ENCODE measurements at regions not wholly inside any gene's neighbourhood (a gene's known extent, or its start where the extent isn't known, plus 50 kb on each side); places are given as distances from the start of the nearest gene placed in this dataset.

- H3K9ac ChIP-seq (ENCODE audit: low read depth in 2 of 2, low read length in 2 of 2), result no peak overlapping the region
- H3K36me3 ChIP-seq, result no peaks in the 10 kb centered on the region
- no peak for DNase-seq
- no peaks in the 10 kb centered on the region for H3K4me1 ChIP-seq
- H3K27ac ChIP-seq, result no peak overlapping the region
- TF ChIP-seq CTCF (IDR thresholded peaks at IDR 0.05), result no peak
- no peaks in the 10 kb centered on the region for H3K27me3 ChIP-seq
- no peaks in the 10 kb centered on the region for H3K9me3 ChIP-seq
- intact Hi-C loops (cut with DNase I), result no loop called here
- no peak overlapping the region for H3K4me3 ChIP-seq
These were observed 298.6 kb downstream of the DIRAS2 start for GRCh38 chr9:90343991-90344390.

- Histone ChIP-seq H3K9me3 (no peaks in the 10 kb centered on the region), H3K27ac (no peak overlapping the region), H3K9ac (ENCODE audit: low read depth in 2 of 2, low read length in 2 of 2) (no peak overlapping the region), H3K27me3 (no peaks in the 10 kb centered on the region), H3K4me3 (no peak overlapping the region), H3K4me1 (no peaks in the 10 kb centered on the region), H3K36me3 (no peaks in the 10 kb centered on the region)
- intact Hi-C loops (cut with DNase I), result no loop called here
- TF ChIP-seq CTCF (IDR thresholded peaks at IDR 0.05), result no peak
- no peak for DNase-seq
These were observed 277.0 kb downstream of the DIRAS2 start for GRCh38 chr9:90365666-90366065.

- Histone ChIP-seq H3K27me3 (no peaks in the 10 kb centered on the region), H3K36me3 (no peaks in the 10 kb centered on the region), H3K4me1 (no peaks in the 10 kb centered on the region), H3K9ac (ENCODE audit: low read depth in 2 of 2, low read length in 2 of 2) (no peak overlapping the region), H3K4me3 (no peak overlapping the region), H3K9me3 (no peaks in the 10 kb centered on the region), H3K27ac (no peak overlapping the region)
- intact Hi-C loops (cut with DNase I), result no loop called here
- no peak for DNase-seq
- no peak for TF ChIP-seq CTCF (IDR thresholded peaks at IDR 0.05)
These were observed 274.4 kb downstream of the DIRAS2 start for GRCh38 chr9:90368241-90368640.

GRCh38 chr9:90368928-90369327 is 273.7 kb downstream of the DIRAS2 start:
- Histone ChIP-seq H3K4me3 (no peak overlapping the region), H3K9me3 (no peaks in the 10 kb centered on the region), H3K27me3 (no peaks in the 10 kb centered on the region), H3K4me1 (no peaks in the 10 kb centered on the region), H3K36me3 (no peaks in the 10 kb centered on the region), H3K9ac (ENCODE audit: low read depth in 2 of 2, low read length in 2 of 2) (no peak overlapping the region), H3K27ac (no peak overlapping the region)
- DNase-seq, result no peak
- TF ChIP-seq CTCF (IDR thresholded peaks at IDR 0.05), result no peak
- intact Hi-C loops (cut with DNase I), result no loop called here

- H3K4me1 ChIP-seq, result no peaks in the 10 kb centered on the region
- H3K27ac ChIP-seq, result no peak overlapping the region
- H3K27me3 ChIP-seq, result no peaks in the 10 kb centered on the region
- no peak for DNase-seq
- no peaks in the 10 kb centered on the region for H3K36me3 ChIP-seq
- no peak for TF ChIP-seq CTCF (IDR thresholded peaks at IDR 0.05)
- no peaks in the 10 kb centered on the region for H3K9me3 ChIP-seq
- no peak overlapping the region for H3K9ac ChIP-seq (ENCODE audit: low read depth in 2 of 2, low read length in 2 of 2)
- intact Hi-C loops (cut with DNase I), result no loop called here
- no peak overlapping the region for H3K4me3 ChIP-seq
These were observed 262.9 kb downstream of the DIRAS2 start for GRCh38 chr9:90379771-90380170.

- Histone ChIP-seq H3K36me3 (no peaks in the 10 kb centered on the region), H3K9ac (ENCODE audit: low read depth in 2 of 2, low read length in 2 of 2) (no peak overlapping the region), H3K27me3 (no peaks in the 10 kb centered on the region), H3K4me3 (no peak overlapping the region), H3K4me1 (no peaks in the 10 kb centered on the region), H3K27ac (no peak overlapping the region), H3K9me3 (no peaks in the 10 kb centered on the region)
- no peak for DNase-seq
- intact Hi-C loops (cut with DNase I), result no loop called here
- TF ChIP-seq CTCF (IDR thresholded peaks at IDR 0.05), result no peak
These were observed 257.5 kb downstream of the DIRAS2 start for GRCh38 chr9:90385146-90385545.

All from colonic mucosa (tissue), 4 donors.